Right renal pelvis (tissue), 4 donors: ENCODE measurements at regions not wholly inside any gene's neighbourhood (a gene's known extent, or its start where the extent isn't known, plus 50 kb on each side); places are given as distances from the start of the nearest gene placed in this dataset.

Source experiments
- DNase-seq, 4 donors: peaks; one replicate each; pipeline ENCODE4 v3.0.0-alpha.2; 2013; ENCODE audit warnings: low read depth in 4 of 4, low spot score in 3 of 4, missing footprints in 1 of 4

- no peak for DNase-seq
These were observed 247.9 kb downstream of the TSN start for GRCh38 chr2:122003196-122003940.

- peak in 2 of 4 donors; percentile 49 to 58 for DNase-seq
These were observed 251.7 kb downstream of the TSN start for GRCh38 chr2:122007126-122007525.

GRCh38 chr2:122007577-122007976 lies 252.1 kb downstream of the TSN start:
- no peak for DNase-seq

- no peak for DNase-seq
These were observed 254.1 kb downstream of the TSN start for GRCh38 chr2:122009561-122009960.

GRCh38 chr2:122011493-122012270 lies 256.2 kb downstream of the TSN start:
- no peak for DNase-seq

GRCh38 chr2:122018736-122019135 lies 263.3 kb downstream of the TSN start:
- DNase-seq = no peak

- DNase-seq = peak in 1 of 4 donors; percentile 53
These were observed 264.3 kb downstream of the TSN start for GRCh38 chr2:122019724-122020123.

- DNase-seq = no peak
These were observed 264.9 kb downstream of the TSN start for GRCh38 chr2:122020377-122020776.

GRCh38 chr2:122021941-122022340 lies 266.5 kb downstream of the TSN start:
- no peak for DNase-seq

- no peak for DNase-seq
These were observed 267.1 kb downstream of the TSN start for GRCh38 chr2:122022531-122022930.

- no peak for DNase-seq
These were observed 267.8 kb downstream of the TSN start for GRCh38 chr2:122023059-122023864.

- no peak for DNase-seq
These were observed 272.2 kb downstream of the TSN start for GRCh38 chr2:122027510-122028217.

GRCh38 chr2:122028371-122029100 lies 273.1 kb downstream of the TSN start:
- no peak for DNase-seq

- no peak for DNase-seq
These were observed 274.0 kb downstream of the TSN start for GRCh38 chr2:122029456-122029855.

GRCh38 chr2:122029945-122030344 lies 274.5 kb downstream of the TSN start:
- no peak for DNase-seq

- DNase-seq = no peak
These were observed 276.3 kb downstream of the TSN start for GRCh38 chr2:122031544-122032263.

GRCh38 chr2:122032264-122032645 lies 276.8 kb downstream of the TSN start:
- DNase-seq = no peak

- DNase-seq = no peak
These were observed 278.3 kb downstream of the TSN start for GRCh38 chr2:122033778-122034177.

GRCh38 chr2:122034344-122034743 lies 278.9 kb downstream of the TSN start:
- DNase-seq = no peak
